Fibroblast of lung (primary cell): ENCODE measurements at regions not wholly inside any gene's neighbourhood (a gene's known extent, or its start where the extent isn't known, plus 50 kb on each side); places are given as distances from the start of the nearest gene placed in this dataset.

Source experiments
- EZH2 ChIP-seq: IDR thresholded peaks from 2 replicates; pipeline ENCODE4 v1.5.1; 2012; ENCODE audit warnings: low read length, control low read depth, mild to moderate bottlenecking; ENCODE audit errors: missing control alignments
- TF ChIP-seq, protein P1 (sequence below), 2 donors: IDR thresholded peaks in 1 of 2; conservative IDR thresholded peaks in 1 of 2; 1 replicate in 1 of 2; 2 replicates in 1 of 2; pipeline ENCODE4 v1.5.1; 2011 to 2012; ENCODE audit warnings: low read length in 2 of 2, control low read depth in 1 of 2, inconsistent platforms in 1 of 2, low read depth in 1 of 2, mild to moderate bottlenecking in 1 of 2

DNA sequence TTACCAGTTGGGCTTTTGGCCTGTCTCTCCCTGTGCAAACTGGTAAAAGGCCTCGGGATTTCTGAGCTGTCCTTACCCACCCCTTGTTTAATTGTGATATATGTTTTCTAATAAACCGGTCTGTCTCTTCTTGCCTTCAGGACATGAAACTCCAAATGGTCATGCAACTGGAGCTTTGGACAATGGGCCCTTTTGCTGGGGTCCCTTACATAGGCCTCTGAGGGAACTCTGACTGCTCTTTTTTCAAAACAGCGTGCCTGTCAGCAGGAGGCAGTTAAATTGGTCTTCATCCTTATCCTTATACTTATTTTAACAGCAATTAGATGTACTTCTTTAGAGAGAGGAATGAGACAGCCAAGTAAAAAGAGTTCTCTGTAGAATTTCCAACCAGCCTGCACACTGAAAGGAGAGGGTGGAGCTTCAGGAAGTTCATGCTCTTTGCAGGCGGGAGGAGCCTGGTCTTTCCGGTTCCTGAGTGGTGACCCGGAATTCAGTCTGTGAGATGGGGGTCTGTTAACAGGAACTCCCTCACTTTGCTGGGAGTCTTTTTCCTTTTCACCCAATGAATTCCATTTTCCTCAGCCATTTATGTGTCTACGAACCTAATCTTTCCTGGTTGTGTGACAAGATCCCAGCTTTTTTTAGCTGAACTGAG lies 299.6 kb upstream of the GJE1 start:
- TF ChIP-seq, protein P1, sequence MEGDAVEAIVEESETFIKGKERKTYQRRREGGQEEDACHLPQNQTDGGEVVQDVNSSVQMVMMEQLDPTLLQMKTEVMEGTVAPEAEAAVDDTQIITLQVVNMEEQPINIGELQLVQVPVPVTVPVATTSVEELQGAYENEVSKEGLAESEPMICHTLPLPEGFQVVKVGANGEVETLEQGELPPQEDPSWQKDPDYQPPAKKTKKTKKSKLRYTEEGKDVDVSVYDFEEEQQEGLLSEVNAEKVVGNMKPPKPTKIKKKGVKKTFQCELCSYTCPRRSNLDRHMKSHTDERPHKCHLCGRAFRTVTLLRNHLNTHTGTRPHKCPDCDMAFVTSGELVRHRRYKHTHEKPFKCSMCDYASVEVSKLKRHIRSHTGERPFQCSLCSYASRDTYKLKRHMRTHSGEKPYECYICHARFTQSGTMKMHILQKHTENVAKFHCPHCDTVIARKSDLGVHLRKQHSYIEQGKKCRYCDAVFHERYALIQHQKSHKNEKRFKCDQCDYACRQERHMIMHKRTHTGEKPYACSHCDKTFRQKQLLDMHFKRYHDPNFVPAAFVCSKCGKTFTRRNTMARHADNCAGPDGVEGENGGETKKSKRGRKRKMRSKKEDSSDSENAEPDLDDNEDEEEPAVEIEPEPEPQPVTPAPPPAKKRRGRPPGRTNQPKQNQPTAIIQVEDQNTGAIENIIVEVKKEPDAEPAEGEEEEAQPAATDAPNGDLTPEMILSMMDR (conservative IDR thresholded peaks at IDR 0.05 in 1 of 2, IDR thresholded peaks at IDR 0.05 in 1 of 2; ENCODE audit: low read depth in 1 of 2, low read length in 2 of 2) = no peak
- no peak for TF ChIP-seq EZH2
